Tibial nerve (tissue), 4 donors: ENCODE measurements at regions not wholly inside any gene's neighbourhood (a gene's known extent, or its start where the extent isn't known, plus 50 kb on each side); places are given as distances from the start of the nearest gene placed in this dataset.

Experiments used
- DNase-seq, 2 donors: peaks; one replicate each; pipeline ENCODE4 v3.0.0-alpha.2; 2019; ENCODE audit warnings: low spot score in 2 of 2
- H3K27ac ChIP-seq, 4 donors: fragments of 200-600 bp; sonication (generic) in 3 of 4; one replicate each; pipeline ENCODE4 v1.5.1; 2017 to 2019; ENCODE audit warnings: mild to moderate bottlenecking in 1 of 4
- H3K27me3 ChIP-seq, 2 donors: fragments of 200-600 bp; sonication (generic) in 1 of 2; one replicate each; pipeline versions ENCODE4 v1.5.1 to v1.6.0; 2017 to 2019
- H3K36me3 ChIP-seq, 3 donors: fragments of 200-600 bp; sonication (generic); one replicate each; pipeline ENCODE4 v1.5.1; 2018 to 2019
- H3K4me1 ChIP-seq, 4 donors: fragments of 200-600 bp; sonication (generic) in 3 of 4; one replicate each; pipeline ENCODE4 v1.5.1; 2017 to 2019
- H3K4me3 ChIP-seq, 4 donors: fragments of 200-600 bp; sonication (generic) in 3 of 4; one replicate each; pipeline ENCODE4 v1.5.1; 2017 to 2019; ENCODE audit warnings: mild to moderate bottlenecking in 1 of 4, moderate library complexity in 1 of 4
- H3K9me3 ChIP-seq, 4 donors: fragments of 200-600 bp; sonication (generic) in 3 of 4; one replicate each; pipeline ENCODE4 v1.5.1; 2017 to 2019
- CTCF ChIP-seq, 5 experiments: fragments of 200-600 bp in 3 of 5; fragments of 450-650 bp in 2 of 5; sonication (generic) in 3 of 5; IDR thresholded peaks; one replicate each; pipeline ENCODE4 v1.5.1; 2016 to 2019; ENCODE audit warnings: antibody characterized with exemption in 5 of 5, mild to moderate bottlenecking in 3 of 5, moderate library complexity in 2 of 5
- EP300 ChIP-seq, 2 donors: sonication (generic); formaldehyde crosslinking; IDR thresholded peaks; one replicate each; pipeline ENCODE4 v1.6.1; 2017; ENCODE audit warnings: antibody characterized with exemption in 2 of 2, mild to moderate bottlenecking in 1 of 2
- POLR2A ChIP-seq, 2 donors: fragments of 450-650 bp; IDR thresholded peaks; one replicate each; pipeline ENCODE4 v1.6.1; 2017; ENCODE audit warnings: antibody characterized with exemption in 2 of 2, mild to moderate bottlenecking in 2 of 2, moderate library complexity in 2 of 2
- WGBS, 2 donors: methylation state at CpG; one replicate each; pipeline ENCODE4 v1.1.5; 2018; 5-methylcytosine and 5-hydroxymethylcytosine counted together

GRCh38 chr2:37471104-37471503 lies 126.7 kb downstream of the QPCT start:
- no peak overlapping the region for H3K27ac ChIP-seq
- no peak overlapping the region for H3K4me3 ChIP-seq
- 94 to 96% methylated on average over 1 of the region's 1 CpG for WGBS, 2 donors
- peaks cover 0 to 32% (median 7%) of the 10 kb centered on the region in 4 donors for H3K4me1 ChIP-seq
- no peaks in the 10 kb centered on the region for H3K36me3 ChIP-seq
- H3K9me3 ChIP-seq: no peaks in the 10 kb centered on the region
- no peak for DNase-seq
- H3K27me3 ChIP-seq: no peaks in the 10 kb centered on the region
- TF ChIP-seq POLR2A (IDR thresholded peaks at IDR 0.05): no peak
- no peak for TF ChIP-seq CTCF (IDR thresholded peaks at IDR 0.05)
- TF ChIP-seq EP300 (IDR thresholded peaks at IDR 0.05): no peak

GRCh38 chr2:37471994-37472393 lies 127.6 kb downstream of the QPCT start:
- no peaks in the 10 kb centered on the region for H3K36me3 ChIP-seq
- no peaks in the 10 kb centered on the region for H3K9me3 ChIP-seq
- TF ChIP-seq POLR2A (IDR thresholded peaks at IDR 0.05) (no peak), EP300 (IDR thresholded peaks at IDR 0.05) (peak in 1 of 2 donors; percentile 13), CTCF (IDR thresholded peaks at IDR 0.05) (no peak)
- no peak for DNase-seq
- H3K27me3 ChIP-seq: no peaks in the 10 kb centered on the region
- 73 to 75% methylated on average over 1 of the region's 1 CpG for WGBS, 2 donors
- H3K27ac ChIP-seq: no peak overlapping the region
- no peak overlapping the region for H3K4me3 ChIP-seq
- peaks cover 0 to 27% (median 7%) of the 10 kb centered on the region in 4 donors for H3K4me1 ChIP-seq

- Histone ChIP-seq H3K27me3 (no peaks in the 10 kb centered on the region), H3K36me3 (no peaks in the 10 kb centered on the region), H3K4me3 (no peak overlapping the region), H3K9me3 (no peaks in the 10 kb centered on the region), H3K4me1 (peaks cover 0 to 22% (median 7%) of the 10 kb centered on the region in 4 donors), H3K27ac (peak overlapping the region in 2 of 4 donors; percentile 11 to 29)
- 12 to 30% methylated on average over 2 of the region's 2 CpGs for WGBS, 2 donors
- TF ChIP-seq CTCF (IDR thresholded peaks at IDR 0.05) (no peak), POLR2A (IDR thresholded peaks at IDR 0.05) (no peak), EP300 (IDR thresholded peaks at IDR 0.05) (no peak)
- DNase-seq: no peak
Measured at GRCh38 chr2:37472959-37473358, 128.5 kb downstream of the QPCT start.

- H3K27ac ChIP-seq: no peak overlapping the region
- H3K4me3 ChIP-seq: no peak overlapping the region
- H3K9me3 ChIP-seq: no peaks in the 10 kb centered on the region
- no peaks in the 10 kb centered on the region for H3K36me3 ChIP-seq
- peaks cover 0 to 18% (median 7%) of the 10 kb centered on the region in 4 donors for H3K4me1 ChIP-seq
- WGBS, 2 donors: 71 to 82% methylated on average over 4 of the region's 4 CpGs
- TF ChIP-seq EP300 (IDR thresholded peaks at IDR 0.05) (no peak), POLR2A (IDR thresholded peaks at IDR 0.05) (no peak), CTCF (IDR thresholded peaks at IDR 0.05) (no peak)
- no peaks in the 10 kb centered on the region for H3K27me3 ChIP-seq
- DNase-seq: no peak
Measured at GRCh38 chr2:37476411-37476810, 132.0 kb downstream of the QPCT start.

- DNase-seq: no peak
- H3K4me3 ChIP-seq: no peak overlapping the region
- H3K9me3 ChIP-seq: no peaks in the 10 kb centered on the region
- peaks cover 0 to 9% (median 0%) of the 10 kb centered on the region in 4 donors for H3K4me1 ChIP-seq
- no peak overlapping the region for H3K27ac ChIP-seq
- no peaks in the 10 kb centered on the region for H3K36me3 ChIP-seq
- TF ChIP-seq EP300 (IDR thresholded peaks at IDR 0.05): no peak
- no peak for TF ChIP-seq POLR2A (IDR thresholded peaks at IDR 0.05)
- no peak for TF ChIP-seq CTCF (IDR thresholded peaks at IDR 0.05)
- no peaks in the 10 kb centered on the region for H3K27me3 ChIP-seq
Measured at GRCh38 chr2:37477921-37478320, 133.5 kb downstream of the QPCT start.
